Heart right ventricle (tissue), 16 donors: ENCODE measurements at regions not wholly inside any gene's neighbourhood (a gene's known extent, or its start where the extent isn't known, plus 50 kb on each side); places are given as distances from the start of the nearest gene placed in this dataset.

Source experiments
- ATAC-seq, 8 donors: fragments of 200-7000 bp; cut with Tn5 transposase; one replicate each; pipeline ENCODE4 v1.9.1; 2020; ENCODE audit warnings: mild to moderate bottlenecking in 8 of 8, moderate library complexity in 8 of 8, moderate number of reproducible peaks in 1 of 8
- DNase-seq, 2 donors: peaks; one replicate each; pipeline ENCODE4 v3.0.0-alpha.2; 2020
- H3K27ac ChIP-seq, 10 donors: fragments of 200-600 bp; sonication (generic) in 2 of 10; one replicate each; pipeline versions ENCODE4 v1.5.0 to v1.8.0; 2020 to 2022; ENCODE audit warnings: mild to moderate bottlenecking in 3 of 10
- H3K27me3 ChIP-seq, 7 donors: fragments of 200-600 bp; one replicate each; pipeline ENCODE4 v1.8.0; 2021 to 2022; ENCODE audit warnings: mild to moderate bottlenecking in 2 of 7
- H3K36me3 ChIP-seq, 9 donors: fragments of 200-600 bp; sonication (generic) in 1 of 9; one replicate each; pipeline versions ENCODE4 v1.5.0 to v1.8.0; 2020 to 2022; ENCODE audit warnings: mild to moderate bottlenecking in 2 of 9
- H3K4me1 ChIP-seq, 9 donors: fragments of 200-600 bp; sonication (generic) in 1 of 9; one replicate each; pipeline versions ENCODE4 v1.5.0 to v1.8.0; 2020 to 2022; ENCODE audit warnings: mild to moderate bottlenecking in 4 of 9
- H3K4me3 ChIP-seq, 10 donors: fragments of 200-600 bp; sonication (generic) in 2 of 10; one replicate each; pipeline versions ENCODE4 v1.5.0 to v1.8.0; 2020 to 2022; ENCODE audit warnings: mild to moderate bottlenecking in 7 of 10, moderate library complexity in 2 of 10
- H3K9me3 ChIP-seq, 11 donors: fragments of 200-600 bp in 10 of 11; sonication (generic) in 2 of 11; one replicate each; pipeline versions ENCODE4 v1.5.0 to v1.8.0; 2013 to 2022; ENCODE audit warnings: mild to moderate bottlenecking in 2 of 11, control low read depth in 1 of 11, moderate library complexity in 1 of 11
- WGBS, 2 donors: extraction: QIAGEN DNeasy Blood & Tissue Kit; methylation state at CpG; one replicate each; pipeline ENCODE4 v1.1.7; 2013; ENCODE audit warnings: inconsistent platforms in 1 of 2; 5-methylcytosine and 5-hydroxymethylcytosine counted together
- intact Hi-C, 10 donors: fragments of 100-400 bp; cut with DNase I; formaldehyde crosslinking; loops; one replicate each; pipeline versions ENCODE4 v1.11.1 to v1.14.2; 2022
- TF ChIP-seq, protein P1 (sequence below), 9 donors: fragments of 200-600 bp; sonication (generic) in 2 of 9; IDR thresholded peaks; one replicate each; pipeline versions ENCODE4 v1.5.0 to v1.8.0; 2021 to 2022; ENCODE audit warnings: antibody characterized with exemption in 9 of 9, mild to moderate bottlenecking in 5 of 9, moderate library complexity in 1 of 9
- donor health status: Arrhythmogenic right ventricular cardiomyopathy.
- donor health status: ischemic (EF 13 %, LVEDD 7.1; RV severe dilation, severe dysfunction).
- donor health status: healthy with polysubstance abuse.
- donor health status: DM: no; HTN: yes; CAD: no.
- donor health status: DM: no; HTN: no; CAD: no.
- donor health status: ischemic (EF 25% LVEDD 6.9; RV normal size, moderate dysfunction).
- donor health status: ischemic (EF 25% LVEDD 5.7; RV mildly dilated, moderate dysfunction).
- donor health status: healthy.
- donor health status: DM: yes; HTN: yes; CAD: no.
- donor health status: Ischemic cardiomyopathy.
- donor health status: ischemic (EF 35%, LVEDD 5.7; RV mildly dilated, moderate dysfunction).
- donor health status: nonischemic (EF 11% LVEDD 7.7; RV severe dilation, severe dysfunction).
- donor health status: DM: yes; HTN: yes; CAD: no.
- donor health status: PGD.
- donor health status: ischemic (EF 29% LVEDD 5.4; RV normal size, mild dysfunction).
- donor health status: nonischemic (EF 23%, LVEDD 6.1; RV moderate dilation, normal function).

DNA sequence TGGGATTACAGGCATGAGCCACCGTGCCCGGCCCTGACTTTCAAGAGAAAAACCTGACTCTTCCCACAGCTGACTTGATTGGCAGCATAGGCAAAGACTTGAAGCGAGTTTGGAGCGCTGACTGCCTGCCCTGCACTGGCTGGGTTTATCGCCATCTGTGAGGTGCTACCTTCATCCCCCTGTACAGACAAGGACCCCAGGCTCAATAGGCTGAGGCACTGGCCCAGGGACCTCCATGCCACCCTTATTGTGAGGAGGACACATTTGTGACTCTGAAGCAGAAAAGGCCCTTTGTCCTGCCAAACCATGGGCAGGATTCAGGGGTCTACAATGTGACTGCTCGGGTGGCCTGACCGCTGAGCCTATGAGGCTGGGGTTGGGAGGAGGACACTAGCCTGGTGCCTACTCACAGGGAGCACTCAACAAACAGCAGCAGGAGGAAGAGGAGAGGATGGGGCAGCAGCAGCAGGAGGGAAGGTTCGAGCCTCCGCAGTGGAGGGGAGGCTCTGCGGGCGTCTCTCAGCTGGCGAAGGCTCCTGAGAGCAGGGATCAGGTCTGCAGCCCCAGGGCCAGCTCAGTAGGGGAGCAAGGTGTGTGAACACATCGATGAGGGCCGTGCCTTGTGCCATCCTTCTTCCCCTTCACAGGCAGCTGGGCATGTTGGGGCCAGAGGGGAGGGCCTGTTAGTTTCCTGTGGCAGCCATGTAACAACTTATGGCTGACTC lies 72.9 kb upstream of the WNT7B start:
- DNase-seq (no peak), ATAC-seq (no peak)
- TF ChIP-seq, protein P1, sequence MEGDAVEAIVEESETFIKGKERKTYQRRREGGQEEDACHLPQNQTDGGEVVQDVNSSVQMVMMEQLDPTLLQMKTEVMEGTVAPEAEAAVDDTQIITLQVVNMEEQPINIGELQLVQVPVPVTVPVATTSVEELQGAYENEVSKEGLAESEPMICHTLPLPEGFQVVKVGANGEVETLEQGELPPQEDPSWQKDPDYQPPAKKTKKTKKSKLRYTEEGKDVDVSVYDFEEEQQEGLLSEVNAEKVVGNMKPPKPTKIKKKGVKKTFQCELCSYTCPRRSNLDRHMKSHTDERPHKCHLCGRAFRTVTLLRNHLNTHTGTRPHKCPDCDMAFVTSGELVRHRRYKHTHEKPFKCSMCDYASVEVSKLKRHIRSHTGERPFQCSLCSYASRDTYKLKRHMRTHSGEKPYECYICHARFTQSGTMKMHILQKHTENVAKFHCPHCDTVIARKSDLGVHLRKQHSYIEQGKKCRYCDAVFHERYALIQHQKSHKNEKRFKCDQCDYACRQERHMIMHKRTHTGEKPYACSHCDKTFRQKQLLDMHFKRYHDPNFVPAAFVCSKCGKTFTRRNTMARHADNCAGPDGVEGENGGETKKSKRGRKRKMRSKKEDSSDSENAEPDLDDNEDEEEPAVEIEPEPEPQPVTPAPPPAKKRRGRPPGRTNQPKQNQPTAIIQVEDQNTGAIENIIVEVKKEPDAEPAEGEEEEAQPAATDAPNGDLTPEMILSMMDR (IDR thresholded peaks at IDR 0.05), result no peak
- H3K9me3 ChIP-seq, result no peaks in the 10 kb centered on the region
- H3K4me3 ChIP-seq, result no peak overlapping the region
- peaks cover 0 to 16% (median 0%) of the 10 kb centered on the region in 9 donors for H3K36me3 ChIP-seq
- intact Hi-C loops, result no loop called here
- WGBS, 2 donors, result 90 to 92% methylated on average over 14 of the region's 14 CpGs
- peak overlapping the region in 8 of 10 donors; percentile 98 to 100 (median 100) for H3K27ac ChIP-seq
- no peaks in the 10 kb centered on the region for H3K27me3 ChIP-seq
- H3K4me1 ChIP-seq, result peaks cover 26 to 89% (median 72%) of the 10 kb centered on the region in 9 donors

DNA sequence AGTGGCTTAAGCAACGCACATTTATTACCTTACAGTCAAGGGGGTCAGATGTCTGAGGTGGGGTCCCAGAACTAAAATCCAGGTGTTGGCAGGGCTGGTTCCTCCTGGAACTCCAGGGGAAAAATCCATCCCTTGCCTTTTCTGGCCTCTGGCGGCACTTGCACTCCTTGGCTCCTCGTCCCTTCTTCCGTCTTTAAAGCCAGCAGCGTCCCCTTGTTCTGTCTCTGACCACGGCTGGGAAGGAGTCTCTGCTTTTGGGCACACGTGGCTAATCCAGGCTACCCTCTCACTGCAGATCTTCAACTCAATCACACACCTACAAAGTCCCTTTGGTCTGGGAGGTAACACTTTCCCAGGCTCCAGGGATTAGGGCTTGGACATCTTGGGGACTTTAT lies 73.5 kb upstream of the WNT7B start:
- Histone ChIP-seq H3K27me3 (no peaks in the 10 kb centered on the region), H3K36me3 (peaks cover 0 to 16% (median 0%) of the 10 kb centered on the region in 9 donors), H3K27ac (peak overlapping the region in 9 of 10 donors; percentile 98 to 100 (median 100)), H3K4me3 (no peak overlapping the region), H3K9me3 (no peaks in the 10 kb centered on the region), H3K4me1 (peaks cover 29 to 90% (median 75%) of the 10 kb centered on the region in 9 donors)
- DNase-seq (no peak), ATAC-seq (no peak)
- intact Hi-C loops, result no loop called here
- TF ChIP-seq, protein P1 (IDR thresholded peaks at IDR 0.05), result no peak
- 76 to 80% methylated on average over 7 of the region's 7 CpGs for WGBS, 2 donors

DNA sequence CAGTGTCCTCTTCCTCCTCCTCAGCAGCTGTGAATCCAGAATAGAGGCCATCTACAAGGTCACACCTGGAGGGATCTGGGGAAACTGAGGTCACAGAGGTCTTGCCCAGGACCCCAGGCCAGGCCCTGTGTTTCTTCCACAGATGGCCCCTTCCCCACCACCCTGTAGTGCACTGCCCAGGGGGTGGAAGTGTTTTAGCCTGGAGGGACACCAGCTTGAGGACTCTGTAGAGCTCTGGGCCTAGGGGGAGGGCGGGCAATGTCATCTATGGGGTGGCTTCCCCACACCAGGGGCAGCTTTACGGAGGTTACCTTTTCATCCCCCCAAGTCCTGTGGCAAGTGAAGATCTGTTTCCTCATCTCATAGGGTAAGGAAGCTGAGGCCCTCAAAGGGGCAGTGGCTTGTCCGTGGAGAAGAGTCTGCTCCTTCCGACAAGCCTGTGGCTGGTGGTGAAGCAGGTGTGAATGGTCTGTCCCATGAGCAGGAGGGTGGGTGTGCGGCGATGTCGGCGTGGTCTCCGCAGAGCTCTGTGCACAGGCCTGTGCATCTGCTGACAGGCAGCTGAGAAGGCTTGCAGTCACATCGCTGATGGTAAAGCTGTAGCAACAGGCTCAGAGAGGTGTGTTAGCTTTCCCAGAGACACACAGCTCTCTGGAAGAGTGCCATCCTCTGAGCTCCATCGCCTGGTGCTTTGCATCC lies 74.1 kb upstream of the WNT7B start:
- intact Hi-C loops, result no loop called here
- peaks cover 0 to 16% (median 0%) of the 10 kb centered on the region in 9 donors for H3K36me3 ChIP-seq
- no peak for ATAC-seq
- DNase-seq, result no peak
- 83 to 90% methylated on average over 11 of the region's 11 CpGs for WGBS, 2 donors
- TF ChIP-seq, protein P1 (IDR thresholded peaks at IDR 0.05), result no peak
- H3K4me1 ChIP-seq, result peaks cover 29 to 90% (median 75%) of the 10 kb centered on the region in 9 donors
- peak overlapping the region in 9 of 10 donors; percentile 98 to 100 (median 100) for H3K27ac ChIP-seq
- no peak overlapping the region for H3K4me3 ChIP-seq
- H3K27me3 ChIP-seq, result no peaks in the 10 kb centered on the region
- H3K9me3 ChIP-seq, result no peaks in the 10 kb centered on the region

DNA sequence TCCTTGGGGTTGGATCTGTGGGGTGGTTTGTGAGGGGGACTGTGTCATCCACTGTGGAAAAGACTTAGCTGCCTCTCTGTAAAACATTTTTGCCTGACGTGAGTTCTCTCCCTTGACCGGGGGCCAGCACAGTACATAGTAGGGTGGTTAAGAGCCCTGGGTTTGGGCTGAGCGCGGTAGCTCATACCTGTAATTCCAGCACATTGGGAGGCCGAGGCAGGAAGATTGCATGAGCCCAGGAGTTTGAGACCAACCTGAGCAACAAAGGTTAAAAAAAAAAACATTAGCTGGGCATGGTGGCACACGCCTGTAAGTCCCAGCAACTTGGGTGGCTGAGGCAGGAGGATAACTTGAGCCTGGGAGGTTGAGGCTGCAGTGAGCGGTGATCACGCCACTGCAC lies 74.7 kb upstream of the WNT7B start:
- H3K4me3 ChIP-seq, result no peak overlapping the region
- peaks cover 28 to 90% (median 75%) of the 10 kb centered on the region in 9 donors for H3K4me1 ChIP-seq
- H3K27me3 ChIP-seq, result no peaks in the 10 kb centered on the region
- no peaks in the 10 kb centered on the region for H3K9me3 ChIP-seq
- DNase-seq (no peak), ATAC-seq (no peak)
- H3K36me3 ChIP-seq, result peaks cover 0 to 16% (median 0%) of the 10 kb centered on the region in 9 donors
- H3K27ac ChIP-seq, result peak overlapping the region; percentile 98 to 100 (median 100)
- WGBS, 2 donors, result 91 to 93% methylated on average over 8 of the region's 8 CpGs
- intact Hi-C loops, result no loop called here
- TF ChIP-seq, protein P1 (IDR thresholded peaks at IDR 0.05), result no peak
